ENCODE measurements at regions not wholly inside any gene's neighbourhood (a gene's known extent, or its start where the extent isn't known, plus 50 kb on each side); places are given as distances from the start of the nearest gene placed in this dataset.

- ATAC-seq, result no peak
- no peak for TF ChIP-seq SIN3A (IDR thresholded peaks at IDR 0.05; ENCODE audit: borderline replicate concordance, insufficient read depth, low read depth, low read length)
- no peak for TF ChIP-seq REST (IDR thresholded peaks at IDR 0.05; ENCODE audit: insufficient read depth in 1 of 2, low read depth in 2 of 2, low read length in 1 of 2)
- no peak for TF ChIP-seq POLR2AphosphoS5 (IDR thresholded peaks at IDR 0.05; ENCODE audit: low read depth, low read length)
- TF ChIP-seq TCF7L2 (IDR thresholded peaks at IDR 0.05; ENCODE audit: low read depth, low read length), result no peak
- TF ChIP-seq CTCF (IDR thresholded peaks at IDR 0.05), result no peak
- Histone ChIP-seq H3K27me3 (ENCODE audit: control insufficient read depth, insufficient read depth, low read length) (no peaks in the 10 kb centered on the region), H3K9me3 (ENCODE audit: control insufficient read depth, insufficient read depth, low read depth, low read length) (no peaks in the 10 kb centered on the region; the same call in 1 of the 2 replicates), H3K36me3 (ENCODE audit: control insufficient read depth, insufficient read depth, low read length) (no peaks in the 10 kb centered on the region), H3K4me1 (ENCODE audit: control insufficient read depth, insufficient read depth, low read length) (no peaks in the 10 kb centered on the region), H3K27ac (ENCODE audit: low read length) (no peak overlapping the region), H3K4me3 (ENCODE audit: low read depth in 2 of 2, low read length in 2 of 2) (no peak overlapping the region)
- DNase-seq (ENCODE audit: low read depth, low spot score), result no peak
- intact Hi-C loops (cut with micrococcal nuclease; ENCODE audit: unreplicated experiment), result no loop called here
- in situ Hi-C loops (cut with HindIII; ENCODE audit: low pct_unique_long_range_greater_than_20kb, low sequenced_read_pairs), result no loop called here
- BruUV-seq (replicated peaks), result no TSS peak
- ChIA-PET POLR2A (no interaction called here), CTCF (no interaction called here)
Observed at GRCh38 chr3:46768061-46768460, 50.4 kb upstream of the PRSS50 start.

Data from Panc1 (cell line).